ENCODE measurements at regions not wholly inside any gene's neighbourhood (a gene's known extent, or its start where the extent isn't known, plus 50 kb on each side); places are given as distances from the start of the nearest gene placed in this dataset.
"Not testable (repeated sequence)": the region's sequence is repeated elsewhere in the genome, so short reads cannot be mapped to it uniquely, and the experiment has no call there.

DNA sequence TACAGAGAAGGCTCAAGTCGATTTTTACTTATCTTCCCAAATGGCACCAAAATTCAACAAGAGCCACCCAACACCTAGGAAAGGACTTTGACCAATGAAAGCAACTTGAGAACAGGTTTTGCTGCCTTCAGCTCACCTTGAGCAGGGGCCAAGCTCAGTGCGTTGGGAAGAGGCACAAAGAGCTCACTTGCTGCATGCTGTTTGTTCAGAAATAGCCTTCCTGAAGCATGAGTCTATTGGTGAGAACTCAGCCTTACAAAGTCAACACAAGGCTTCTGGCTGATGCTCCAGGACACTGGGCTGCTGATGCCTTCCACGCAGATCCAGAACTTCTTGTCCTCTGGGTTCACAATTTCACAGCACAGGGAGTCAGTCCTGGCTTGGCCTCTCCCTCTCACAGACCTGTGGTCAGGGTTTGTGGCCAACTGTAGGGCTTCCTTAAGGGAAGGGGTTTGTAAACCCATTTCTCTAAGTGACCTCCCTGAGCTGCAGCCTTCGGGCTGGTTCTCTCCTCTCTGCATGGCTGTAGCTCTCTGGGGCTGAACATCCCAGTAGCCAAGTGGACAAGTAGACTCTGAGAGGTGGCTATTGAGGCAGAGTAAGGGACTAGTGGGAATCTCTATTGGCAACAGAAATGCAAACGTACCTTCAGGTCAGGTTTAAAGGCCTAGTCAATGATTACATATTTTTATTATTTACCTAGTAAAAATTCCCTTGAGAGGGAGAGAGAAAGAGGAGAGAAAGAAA is 124.7 kb upstream of the GATA6 start:
- DNase-seq, result no peak

GRCh38 chr18:22045221-22045918 is 124.0 kb upstream of the GATA6 start:
- no peak for DNase-seq

DNA sequence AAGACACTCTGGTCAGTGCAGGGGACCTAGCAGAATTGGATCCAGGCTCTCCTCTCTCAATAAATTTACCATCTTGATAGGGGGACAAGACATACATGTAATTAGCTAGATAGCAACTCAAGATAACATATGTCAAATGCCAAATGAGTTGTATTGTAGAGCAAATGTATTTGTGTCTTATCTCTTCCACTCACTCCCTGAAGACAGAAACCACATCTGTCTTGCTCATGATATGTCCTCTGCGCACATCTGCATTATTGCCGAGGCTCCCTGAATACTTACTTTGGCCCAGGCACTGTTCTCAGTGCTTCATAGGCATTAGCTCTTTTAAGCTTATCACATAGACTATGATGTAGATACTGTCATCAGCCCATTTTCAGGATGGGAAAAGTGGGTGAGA is 122.9 kb upstream of the GATA6 start:
- DNase-seq, result no peak

DNA sequence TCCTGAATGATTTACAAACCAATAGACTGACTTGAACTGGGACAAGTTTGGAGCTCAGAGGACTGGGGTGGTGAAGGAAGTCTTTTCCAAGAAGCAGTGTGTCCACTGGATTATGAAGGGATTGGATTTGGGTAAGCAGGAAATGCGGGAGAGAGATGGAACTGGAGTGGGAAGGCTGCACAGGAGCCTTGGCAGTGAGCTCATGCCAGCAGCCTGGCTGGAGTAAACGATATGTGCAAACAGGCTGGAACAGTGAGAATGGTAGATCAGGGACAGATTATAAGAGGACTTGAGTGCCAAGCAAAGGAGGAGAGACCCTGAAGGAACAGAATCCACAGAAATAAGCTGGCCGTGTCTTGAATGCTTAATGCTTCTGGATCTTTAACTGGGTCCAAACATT is 121.9 kb upstream of the GATA6 start:
- no peak for DNase-seq

GRCh38 chr18:22048221-22048620 is 121.2 kb upstream of the GATA6 start:
- DNase-seq, result no peak

DNA sequence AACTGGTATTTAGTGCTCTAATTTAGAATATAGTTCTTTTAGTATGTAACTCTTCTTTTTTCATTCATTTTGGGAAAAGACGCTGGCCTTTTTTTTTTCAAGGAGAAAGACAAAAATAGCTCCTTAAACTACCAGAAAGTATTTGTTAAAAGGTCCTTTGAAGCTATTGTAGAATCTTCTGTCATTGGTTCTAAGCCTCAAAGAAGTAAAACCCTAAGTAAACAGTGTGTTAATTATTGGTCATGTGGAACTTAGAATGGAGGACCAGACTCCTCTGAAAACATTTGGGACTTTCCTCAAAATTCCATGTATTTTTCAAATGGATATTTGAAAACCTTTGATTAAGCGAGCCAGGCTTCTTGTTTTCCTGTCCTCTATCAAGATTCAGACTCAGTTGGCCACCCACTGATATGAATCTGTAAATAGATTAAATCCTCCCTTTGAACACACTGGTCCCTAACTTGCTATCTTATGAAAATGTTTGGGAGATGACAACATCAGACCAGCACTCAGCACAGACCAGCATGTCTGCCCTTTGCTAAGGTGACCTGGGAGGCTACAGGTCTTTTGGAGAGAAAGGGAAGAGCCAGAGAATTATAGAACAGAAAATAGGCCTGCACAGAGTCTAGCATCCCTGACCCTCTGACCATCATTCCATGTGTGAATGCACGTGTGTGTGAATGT is 120.3 kb upstream of the GATA6 start:
- no peak for DNase-seq

- no peak for DNase-seq
Measured at GRCh38 chr18:22052405-22053105, 116.8 kb upstream of the GATA6 start.

DNA sequence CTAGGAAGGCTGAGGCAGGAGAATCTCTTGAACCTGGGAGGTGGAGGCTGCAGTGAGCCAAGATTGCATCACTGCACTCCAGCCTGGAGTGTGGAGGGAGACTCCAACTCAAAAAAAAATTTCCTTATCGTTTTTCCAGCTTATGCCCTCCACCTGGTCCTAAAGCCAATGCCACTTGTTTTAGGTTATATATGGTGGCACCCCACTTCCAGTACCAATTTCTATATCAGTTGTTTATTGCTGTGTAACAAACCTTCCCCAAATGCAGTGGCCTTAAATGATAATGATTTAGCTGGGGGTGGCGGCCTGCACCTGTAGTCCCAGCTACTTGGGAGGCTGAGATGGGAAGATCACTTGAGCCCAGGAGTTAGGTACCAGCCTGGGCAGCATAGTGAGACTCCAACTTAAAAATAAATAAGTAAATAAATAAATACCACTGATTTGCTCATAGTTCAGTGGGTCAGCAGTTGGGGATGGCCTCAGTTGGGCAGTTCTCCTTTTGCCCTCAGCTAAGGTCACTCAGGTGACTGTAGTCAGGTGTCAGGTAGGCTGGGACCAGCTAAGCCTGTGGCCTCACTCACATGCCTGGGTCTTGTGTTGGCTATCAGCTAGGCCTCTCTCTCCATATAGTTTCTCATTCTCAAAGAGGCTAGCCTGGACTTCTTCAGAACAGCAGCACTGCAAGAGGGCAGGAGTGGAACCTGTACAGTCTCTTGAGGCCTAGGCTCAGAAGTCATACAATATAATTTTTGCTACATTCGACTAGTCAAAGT is 113.7 kb upstream of the GATA6 start:
- no peak for DNase-seq

GRCh38 chr18:22056950-22057349 is 112.4 kb upstream of the GATA6 start:
- no peak for DNase-seq

DNA sequence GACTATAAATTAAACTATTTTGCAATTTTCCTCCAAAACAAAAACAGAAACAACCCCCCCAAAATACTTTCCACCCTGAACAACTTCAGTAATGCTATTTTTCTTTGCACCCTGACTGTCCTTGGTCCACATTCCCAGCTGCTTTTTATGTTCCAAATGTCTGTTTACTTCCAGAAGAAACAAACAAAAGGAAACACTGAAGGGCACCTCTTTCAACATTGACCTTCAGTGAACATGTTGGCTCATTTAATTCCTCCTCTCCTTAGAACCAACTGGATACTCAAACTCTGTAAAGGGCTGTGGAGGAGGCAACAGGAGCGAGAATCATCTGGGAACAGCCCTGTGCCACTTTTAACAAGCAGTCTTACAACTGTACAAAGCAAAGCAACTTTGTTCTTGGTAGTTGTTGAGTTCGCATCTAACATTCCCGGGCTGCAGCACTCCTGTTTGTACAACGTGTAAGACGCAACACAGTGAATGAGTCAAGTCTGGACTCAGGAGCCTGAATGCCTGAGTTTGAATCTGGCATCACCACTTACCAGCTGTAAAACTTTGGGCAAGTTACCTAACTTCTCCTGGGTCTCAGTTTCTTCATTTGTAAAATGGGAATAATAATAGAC is 111.4 kb upstream of the GATA6 start:
- no peak for DNase-seq

- no peak for DNase-seq
Measured at GRCh38 chr18:22060361-22060760, 109.0 kb upstream of the GATA6 start.

- DNase-seq, result no peak
Measured at GRCh38 chr18:22063102-22063501, 106.3 kb upstream of the GATA6 start.

DNA sequence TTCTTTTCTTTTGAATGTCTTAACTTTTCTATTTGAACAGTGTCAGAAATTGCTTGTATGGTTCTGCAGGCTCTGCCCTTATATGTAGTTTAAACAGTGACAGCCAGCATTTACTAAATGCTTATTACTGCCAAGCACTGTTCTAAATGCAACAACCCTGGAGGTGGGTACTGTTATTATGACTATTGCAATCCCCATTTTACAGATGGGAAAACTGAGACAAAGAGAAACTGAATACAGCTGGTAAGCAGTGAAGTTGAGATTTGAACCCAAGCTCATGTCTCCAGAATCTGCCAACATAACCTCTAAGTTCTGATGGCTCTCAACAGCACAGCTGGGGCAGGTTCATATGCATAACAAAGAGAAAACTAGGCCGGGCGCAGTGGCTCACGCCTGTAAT is 105.7 kb upstream of the GATA6 start:
- DNase-seq, result no peak

- DNase-seq, result no peak
Measured at GRCh38 chr18:22064581-22064980, 104.8 kb upstream of the GATA6 start.

GRCh38 chr18:22065311-22065710 is 104.1 kb upstream of the GATA6 start:
- DNase-seq, result no peak

DNA sequence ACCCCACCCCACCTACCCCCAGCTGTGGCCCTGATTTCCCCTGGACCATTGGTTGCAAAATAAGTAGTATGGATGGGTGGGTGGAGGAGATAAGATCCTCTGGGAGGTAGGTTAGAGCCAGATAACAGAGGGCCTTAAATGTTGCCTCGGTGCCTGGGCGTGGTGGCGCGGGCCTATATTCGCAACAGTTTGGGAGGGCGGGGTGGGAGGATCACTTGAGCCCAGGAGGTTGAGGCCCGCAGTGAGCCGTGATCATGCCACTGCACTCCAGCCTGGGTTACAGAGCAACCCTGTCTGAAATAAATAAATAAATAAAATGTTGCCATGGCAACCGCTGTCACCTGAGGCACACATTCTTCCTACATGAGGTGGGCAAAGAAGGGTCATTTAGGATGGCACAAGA is 103.3 kb upstream of the GATA6 start:
- no peak for DNase-seq

DNA sequence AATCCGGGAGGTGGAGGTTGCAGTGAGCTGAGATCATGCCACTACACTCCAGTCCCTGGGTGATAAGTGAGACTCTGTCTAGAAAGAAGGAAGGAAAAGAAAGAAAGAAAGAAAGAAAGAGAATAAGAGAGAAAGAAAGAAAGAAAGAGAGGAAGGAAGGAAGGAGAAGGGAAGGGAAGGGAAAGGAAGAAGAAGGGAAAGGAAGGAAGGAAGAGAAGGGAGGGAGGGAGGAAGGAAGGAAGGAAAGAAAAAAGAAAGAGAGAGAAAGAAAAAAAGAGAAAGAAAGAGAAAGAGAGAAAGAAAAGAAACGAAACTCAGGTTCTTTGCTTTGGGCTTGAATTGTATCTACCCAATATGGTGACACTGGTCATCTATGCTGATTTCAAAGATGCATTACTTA is 102.3 kb upstream of the GATA6 start:
- no peak for DNase-seq

- DNase-seq, result no peak
Measured at GRCh38 chr18:22067682-22068081, 101.7 kb upstream of the GATA6 start.

- DNase-seq, result not testable (repeated sequence)
Measured at GRCh38 chr18:22068784-22069183, 100.6 kb upstream of the GATA6 start.

DNA sequence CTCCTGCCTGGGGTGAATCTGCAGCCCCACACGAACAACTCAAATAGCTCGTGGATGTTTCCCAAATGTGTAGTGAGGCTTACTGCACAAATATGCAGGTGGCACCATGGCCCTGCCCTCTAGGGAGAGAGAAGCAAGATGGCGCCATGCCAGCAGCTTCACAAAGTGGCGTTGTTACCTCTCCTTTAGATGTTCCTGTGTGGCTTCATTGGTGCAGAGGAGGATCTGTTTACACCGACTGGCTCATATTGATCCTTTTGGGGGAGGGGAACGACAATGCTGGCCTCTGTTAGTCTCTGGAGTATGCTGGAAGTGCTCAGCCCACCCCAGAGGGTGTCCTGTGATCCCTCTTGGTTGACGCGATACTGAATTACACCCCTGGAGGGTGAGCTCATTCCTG is 99.5 kb upstream of the GATA6 start:
- DNase-seq, result no peak

GRCh38 chr18:22073411-22073810 is 96.0 kb upstream of the GATA6 start:
- DNase-seq, result no peak
